ENCODE measurements at regions not wholly inside any gene's neighbourhood (a gene's known extent, or its start where the extent isn't known, plus 50 kb on each side); places are given as distances from the start of the nearest gene placed in this dataset.

GRCh38 chr5:136694258-136694657 lies 328.9 kb upstream of the TRPC7 start:
- Histone ChIP-seq H3K4me3 (no peak overlapping the region), H3K27ac (no peak overlapping the region), H3K9ac (ENCODE audit: insufficient read length) (no peak overlapping the region), H3K36me3 (ENCODE audit: insufficient read depth, low read length) (no peaks in the 10 kb centered on the region), H3K9me3 (ENCODE audit: low read depth, low read length) (no peaks in the 10 kb centered on the region)
- no peak for TF ChIP-seq EZH2 (IDR thresholded peaks at IDR 0.05)
- TF ChIP-seq POLR2AphosphoS5 (IDR thresholded peaks at IDR 0.05; ENCODE audit: borderline replicate concordance, low read depth, low read length): no peak
- TF ChIP-seq FOXP2 (optimal IDR thresholded peaks at IDR 0.05; ENCODE audit: control extremely low read depth, extremely low read length, insufficient read depth): no peak
- no peak for DNase-seq (ENCODE audit: low read depth, low spot score)

GRCh38 chr5:136689552-136689951 lies 324.2 kb upstream of the TRPC7 start:
- H3K36me3 ChIP-seq (ENCODE audit: insufficient read depth, low read length): no peaks in the 10 kb centered on the region

GRCh38 chr5:136686192-136686872 lies 321.0 kb upstream of the TRPC7 start:
- TF ChIP-seq FOXP2 (optimal IDR thresholded peaks at IDR 0.05; ENCODE audit: control extremely low read depth, extremely low read length, insufficient read depth) (no peak), POLR2AphosphoS5 (IDR thresholded peaks at IDR 0.05; ENCODE audit: borderline replicate concordance, low read depth, low read length) (no peak), EZH2 (IDR thresholded peaks at IDR 0.05) (no peak)
- Histone ChIP-seq H3K9ac (ENCODE audit: insufficient read length) (no peak overlapping the region), H3K36me3 (ENCODE audit: insufficient read depth, low read length) (no peaks in the 10 kb centered on the region), H3K27ac (no peak overlapping the region), H3K9me3 (ENCODE audit: low read depth, low read length) (no peaks in the 10 kb centered on the region), H3K4me3 (no peak overlapping the region)
- DNase-seq (ENCODE audit: low read depth, low spot score): no peak

More at GRCh38 chr5:136689552-136689951, 324.2 kb upstream of the TRPC7 start:
- Histone ChIP-seq H3K27ac (no peak overlapping the region), H3K4me3 (no peak overlapping the region), H3K9me3 (ENCODE audit: low read depth, low read length) (no peaks in the 10 kb centered on the region), H3K9ac (ENCODE audit: insufficient read length) (no peak overlapping the region)
- no peak for DNase-seq (ENCODE audit: low read depth, low spot score)
- TF ChIP-seq FOXP2 (optimal IDR thresholded peaks at IDR 0.05; ENCODE audit: control extremely low read depth, extremely low read length, insufficient read depth) (no peak), POLR2AphosphoS5 (IDR thresholded peaks at IDR 0.05; ENCODE audit: borderline replicate concordance, low read depth, low read length) (no peak), EZH2 (IDR thresholded peaks at IDR 0.05) (no peak)

- H3K9ac ChIP-seq (ENCODE audit: insufficient read length): no peak overlapping the region
- no peaks in the 10 kb centered on the region for H3K36me3 ChIP-seq (ENCODE audit: insufficient read depth, low read length)
- no peak for TF ChIP-seq FOXP2 (optimal IDR thresholded peaks at IDR 0.05; ENCODE audit: control extremely low read depth, extremely low read length, insufficient read depth)
- TF ChIP-seq POLR2AphosphoS5 (IDR thresholded peaks at IDR 0.05; ENCODE audit: borderline replicate concordance, low read depth, low read length): no peak
- TF ChIP-seq EZH2 (IDR thresholded peaks at IDR 0.05): no peak
- no peaks in the 10 kb centered on the region for H3K9me3 ChIP-seq (ENCODE audit: low read depth, low read length)
- no peak overlapping the region for H3K27ac ChIP-seq
- DNase-seq (ENCODE audit: low read depth, low spot score): no peak
- no peak overlapping the region for H3K4me3 ChIP-seq
Measured at GRCh38 chr5:136682986-136683385, 317.6 kb upstream of the TRPC7 start.

- DNase-seq (ENCODE audit: low read depth, low spot score): no peak
- H3K9me3 ChIP-seq (ENCODE audit: low read depth, low read length): no peaks in the 10 kb centered on the region
- H3K9ac ChIP-seq (ENCODE audit: insufficient read length): no peak overlapping the region
- TF ChIP-seq EZH2 (IDR thresholded peaks at IDR 0.05) (no peak), FOXP2 (optimal IDR thresholded peaks at IDR 0.05; ENCODE audit: control extremely low read depth, extremely low read length, insufficient read depth) (no peak), POLR2AphosphoS5 (IDR thresholded peaks at IDR 0.05; ENCODE audit: borderline replicate concordance, low read depth, low read length) (no peak)
- H3K36me3 ChIP-seq (ENCODE audit: insufficient read depth, low read length): no peaks in the 10 kb centered on the region
- no peak overlapping the region for H3K4me3 ChIP-seq
- H3K27ac ChIP-seq: no peak overlapping the region
Measured at GRCh38 chr5:136679233-136679632, 313.9 kb upstream of the TRPC7 start.

- no peak for DNase-seq (ENCODE audit: low read depth, low spot score)
- H3K36me3 ChIP-seq (ENCODE audit: insufficient read depth, low read length): no peaks in the 10 kb centered on the region
- no peak overlapping the region for H3K4me3 ChIP-seq
- no peak for TF ChIP-seq POLR2AphosphoS5 (IDR thresholded peaks at IDR 0.05; ENCODE audit: borderline replicate concordance, low read depth, low read length)
- no peak for TF ChIP-seq EZH2 (IDR thresholded peaks at IDR 0.05)
- no peak for TF ChIP-seq FOXP2 (optimal IDR thresholded peaks at IDR 0.05; ENCODE audit: control extremely low read depth, extremely low read length, insufficient read depth)
- no peak overlapping the region for H3K27ac ChIP-seq
- no peaks in the 10 kb centered on the region for H3K9me3 ChIP-seq (ENCODE audit: low read depth, low read length)
- no peak overlapping the region for H3K9ac ChIP-seq (ENCODE audit: insufficient read length)
Measured at GRCh38 chr5:136677217-136677616, 311.9 kb upstream of the TRPC7 start.

GRCh38 chr5:136676685-136677084 lies 311.3 kb upstream of the TRPC7 start:
- Histone ChIP-seq H3K4me3 (no peak overlapping the region), H3K9ac (ENCODE audit: insufficient read length) (no peak overlapping the region), H3K27ac (no peak overlapping the region), H3K36me3 (ENCODE audit: insufficient read depth, low read length) (no peaks in the 10 kb centered on the region), H3K9me3 (ENCODE audit: low read depth, low read length) (no peaks in the 10 kb centered on the region)
- DNase-seq (ENCODE audit: low read depth, low spot score): no peak
- no peak for TF ChIP-seq POLR2AphosphoS5 (IDR thresholded peaks at IDR 0.05; ENCODE audit: borderline replicate concordance, low read depth, low read length)
- TF ChIP-seq EZH2 (IDR thresholded peaks at IDR 0.05): no peak
- TF ChIP-seq FOXP2 (optimal IDR thresholded peaks at IDR 0.05; ENCODE audit: control extremely low read depth, extremely low read length, insufficient read depth): no peak

GRCh38 chr5:136675769-136676168 lies 310.4 kb upstream of the TRPC7 start:
- no peak for DNase-seq (ENCODE audit: low read depth, low spot score)
- Histone ChIP-seq H3K36me3 (ENCODE audit: insufficient read depth, low read length) (no peaks in the 10 kb centered on the region), H3K9me3 (ENCODE audit: low read depth, low read length) (no peaks in the 10 kb centered on the region), H3K4me3 (no peak overlapping the region), H3K9ac (ENCODE audit: insufficient read length) (no peak overlapping the region), H3K27ac (no peak overlapping the region)
- TF ChIP-seq FOXP2 (optimal IDR thresholded peaks at IDR 0.05; ENCODE audit: control extremely low read depth, extremely low read length, insufficient read depth): no peak
- no peak for TF ChIP-seq POLR2AphosphoS5 (IDR thresholded peaks at IDR 0.05; ENCODE audit: borderline replicate concordance, low read depth, low read length)
- TF ChIP-seq EZH2 (IDR thresholded peaks at IDR 0.05): no peak

- TF ChIP-seq FOXP2 (optimal IDR thresholded peaks at IDR 0.05; ENCODE audit: control extremely low read depth, extremely low read length, insufficient read depth) (no peak), POLR2AphosphoS5 (IDR thresholded peaks at IDR 0.05; ENCODE audit: borderline replicate concordance, low read depth, low read length) (no peak)
- H3K36me3 ChIP-seq (ENCODE audit: insufficient read depth, low read length): no peaks in the 10 kb centered on the region
- H3K27ac ChIP-seq: no peak overlapping the region
- no peak for DNase-seq (ENCODE audit: low read depth, low spot score)
- H3K9me3 ChIP-seq (ENCODE audit: low read depth, low read length): no peaks in the 10 kb centered on the region
- no peak overlapping the region for H3K4me3 ChIP-seq
- no peak overlapping the region for H3K9ac ChIP-seq (ENCODE audit: insufficient read length)
Measured at GRCh38 chr5:136674178-136674577, 308.8 kb upstream of the TRPC7 start.

Data from SK-N-MC (cell line).